Endodermal cell (in vitro differentiated cells): ENCODE measurements at regions not wholly inside any gene's neighbourhood (a gene's known extent, or its start where the extent isn't known, plus 50 kb on each side); places are given as distances from the start of the nearest gene placed in this dataset.

ENCODE experiments used
- DNase-seq: peaks from one replicate; pipeline ENCODE4 v3.0.0-alpha.2; 2017
- H3K27ac ChIP-seq: 2 replicates; pipeline ENCODE4 v1.5.1; 2013; ENCODE audit warnings: mild to moderate bottlenecking, low read depth, low read length, moderate library complexity
- H3K27me3 ChIP-seq: 2 replicates; pipeline ENCODE4 v1.6.1; 2013; ENCODE audit warnings: mild to moderate bottlenecking, low read length, moderate library complexity; ENCODE audit not compliant: insufficient read depth, control insufficient read depth, poor library complexity, severe bottlenecking
- H3K36me3 ChIP-seq: 2 replicates; pipeline ENCODE4 v1.7.0; 2013; ENCODE audit warnings: mild to moderate bottlenecking, low read length, moderate library complexity; ENCODE audit not compliant: control insufficient read depth, insufficient read depth
- H3K4me1 ChIP-seq: one replicate; pipeline ENCODE4 v1.7.0; 2013; ENCODE audit warnings: low read length; ENCODE audit not compliant: control insufficient read depth, insufficient read depth
- H3K4me3 ChIP-seq: 2 replicates; pipeline ENCODE4 v1.5.1; 2013; ENCODE audit warnings: mild to moderate bottlenecking, low read length, moderate library complexity
- H3K9ac ChIP-seq: 2 replicates; pipeline ENCODE4 v1.6.1; 2013; ENCODE audit warnings: mild to moderate bottlenecking, low read length, moderate library complexity; ENCODE audit not compliant: poor library complexity, severe bottlenecking; ENCODE audit errors: extremely low read depth
- H3K9me3 ChIP-seq: 2 replicates; pipeline ENCODE4 v1.6.1; 2013; ENCODE audit warnings: mild to moderate bottlenecking, low read length, moderate library complexity; ENCODE audit not compliant: control insufficient read depth
- H3K27ac Mint-ChIP-seq: 2 replicates; pipeline ENCODE4 v1.8.0; 2020; ENCODE audit warnings: mixed read lengths
- H3K27me3 Mint-ChIP-seq: 2 replicates; pipeline ENCODE4 v1.8.0; 2021; ENCODE audit warnings: mild to moderate bottlenecking, mixed read lengths; ENCODE audit not compliant: insufficient read depth
- H3K36me3 Mint-ChIP-seq: 2 replicates; pipeline ENCODE4 v1.8.0; 2020; ENCODE audit warnings: low read depth, mixed read lengths
- H3K4me1 Mint-ChIP-seq: 2 replicates; pipeline ENCODE4 v1.8.0; 2020; ENCODE audit warnings: mixed read lengths
- H3K4me3 Mint-ChIP-seq: 2 replicates; pipeline ENCODE4 v1.8.0; 2020; ENCODE audit warnings: mild to moderate bottlenecking, moderate library complexity, mixed read lengths
- H3K9me3 Mint-ChIP-seq: 2 replicates; pipeline ENCODE4 v1.8.0; 2020; ENCODE audit warnings: mild to moderate bottlenecking, mixed read lengths
- WGBS, 2 experiments: methylation state at CpG; one replicate each; pipeline versions ENCODE4 v1.1.5 to v1.1.7; 2013; ENCODE audit warnings: missing lambda C conversion rate in 2 of 2, mixed read lengths in 1 of 2; ENCODE audit not compliant: insufficient coverage in 1 of 2, insufficient read length in 1 of 2; 5-methylcytosine and 5-hydroxymethylcytosine counted together
- TF ChIP-seq, protein P1 (sequence below): fragments of 200-600 bp; sonication (generic); conservative IDR thresholded peaks from 2 replicates; pipeline ENCODE4 v1.5.0; 2021; ENCODE audit warnings: antibody characterized with exemption, mild to moderate bottlenecking

DNA sequence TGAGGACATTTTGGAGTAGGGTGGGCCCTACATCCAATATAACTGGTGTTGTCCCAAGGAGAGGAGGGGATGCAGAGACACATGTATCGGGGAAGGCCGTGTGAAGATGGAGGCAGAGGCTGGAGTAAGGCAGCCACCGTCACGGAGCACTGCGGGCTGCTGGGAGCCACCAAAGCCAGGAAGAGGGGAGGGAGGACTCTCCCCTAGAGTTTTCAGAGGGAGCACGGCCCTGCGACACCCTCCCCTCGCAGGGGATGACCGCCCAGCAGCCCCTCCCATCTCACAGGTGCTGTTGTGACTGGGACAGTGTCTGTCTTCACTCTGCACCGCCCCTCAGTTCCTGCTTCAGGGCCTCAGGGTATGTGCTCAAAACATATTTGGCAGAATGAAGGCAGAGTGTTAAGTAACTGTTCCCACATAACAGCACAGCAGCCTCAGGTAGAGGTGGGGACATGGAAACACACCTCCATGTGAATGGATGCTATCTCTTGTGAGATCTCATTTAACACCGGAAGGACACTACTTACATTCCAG lies 82.2 kb downstream of the RBFOX3 start:
- H3K4me3 ChIP-seq = no peak overlapping the region
- no peak overlapping the region for H3K27ac ChIP-seq
- TF ChIP-seq, protein P1, sequence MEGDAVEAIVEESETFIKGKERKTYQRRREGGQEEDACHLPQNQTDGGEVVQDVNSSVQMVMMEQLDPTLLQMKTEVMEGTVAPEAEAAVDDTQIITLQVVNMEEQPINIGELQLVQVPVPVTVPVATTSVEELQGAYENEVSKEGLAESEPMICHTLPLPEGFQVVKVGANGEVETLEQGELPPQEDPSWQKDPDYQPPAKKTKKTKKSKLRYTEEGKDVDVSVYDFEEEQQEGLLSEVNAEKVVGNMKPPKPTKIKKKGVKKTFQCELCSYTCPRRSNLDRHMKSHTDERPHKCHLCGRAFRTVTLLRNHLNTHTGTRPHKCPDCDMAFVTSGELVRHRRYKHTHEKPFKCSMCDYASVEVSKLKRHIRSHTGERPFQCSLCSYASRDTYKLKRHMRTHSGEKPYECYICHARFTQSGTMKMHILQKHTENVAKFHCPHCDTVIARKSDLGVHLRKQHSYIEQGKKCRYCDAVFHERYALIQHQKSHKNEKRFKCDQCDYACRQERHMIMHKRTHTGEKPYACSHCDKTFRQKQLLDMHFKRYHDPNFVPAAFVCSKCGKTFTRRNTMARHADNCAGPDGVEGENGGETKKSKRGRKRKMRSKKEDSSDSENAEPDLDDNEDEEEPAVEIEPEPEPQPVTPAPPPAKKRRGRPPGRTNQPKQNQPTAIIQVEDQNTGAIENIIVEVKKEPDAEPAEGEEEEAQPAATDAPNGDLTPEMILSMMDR = no peak
- peaks cover 2% of the 10 kb centered on the region for H3K27me3 Mint-ChIP-seq
- no peaks in the 10 kb centered on the region for H3K9me3 ChIP-seq
- no peak overlapping the region for H3K9ac ChIP-seq
- no peaks in the 10 kb centered on the region for H3K4me1 Mint-ChIP-seq
- no peak for DNase-seq
- no peaks in the 10 kb centered on the region for H3K36me3 ChIP-seq
- H3K9me3 Mint-ChIP-seq = no peaks in the 10 kb centered on the region
- H3K27me3 ChIP-seq = no peaks in the 10 kb centered on the region
- H3K27ac Mint-ChIP-seq = no peak overlapping the region
- no peak overlapping the region for H3K4me3 Mint-ChIP-seq
- no peaks in the 10 kb centered on the region for H3K4me1 ChIP-seq
- WGBS, 2 experiments = 90% methylated on average over 10 to 11 of the region's 11 CpGs
- H3K36me3 Mint-ChIP-seq = no peaks in the 10 kb centered on the region

DNA sequence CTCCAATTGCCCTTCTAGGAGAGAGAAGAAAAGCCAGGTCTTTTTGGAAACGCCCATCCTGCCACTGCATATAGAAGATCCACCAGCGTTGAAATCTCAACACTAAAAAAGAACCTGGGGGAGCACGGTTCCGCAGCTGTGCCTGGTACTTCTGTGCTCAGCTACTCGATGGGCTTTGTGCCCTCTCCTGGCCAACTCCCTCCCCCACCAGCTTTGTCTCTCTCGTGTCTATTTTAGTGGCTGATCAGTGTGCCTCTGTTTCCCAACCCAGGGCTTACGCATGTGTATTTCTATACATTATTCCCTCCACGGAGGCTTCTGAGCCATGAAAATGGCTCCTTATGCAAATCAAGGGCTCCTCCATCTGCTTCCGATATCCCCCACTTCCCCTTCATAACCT lies 83.5 kb downstream of the RBFOX3 start:
- TF ChIP-seq, protein P1 = no peak
- no peaks in the 10 kb centered on the region for H3K9me3 Mint-ChIP-seq
- H3K27ac Mint-ChIP-seq = no peak overlapping the region
- Histone ChIP-seq H3K4me3 (no peak overlapping the region), H3K27me3 (no peaks in the 10 kb centered on the region), H3K9me3 (no peaks in the 10 kb centered on the region), H3K36me3 (no peaks in the 10 kb centered on the region), H3K27ac (no peak overlapping the region), H3K9ac (no peak overlapping the region), H3K4me1 (no peaks in the 10 kb centered on the region)
- 91 to 93% methylated on average over 8 to 9 of the region's 9 CpGs for WGBS, 2 experiments
- H3K27me3 Mint-ChIP-seq = peaks cover 2% of the 10 kb centered on the region
- no peak for DNase-seq
- H3K36me3 Mint-ChIP-seq = no peaks in the 10 kb centered on the region
- no peak overlapping the region for H3K4me3 Mint-ChIP-seq
- H3K4me1 Mint-ChIP-seq = no peaks in the 10 kb centered on the region

DNA sequence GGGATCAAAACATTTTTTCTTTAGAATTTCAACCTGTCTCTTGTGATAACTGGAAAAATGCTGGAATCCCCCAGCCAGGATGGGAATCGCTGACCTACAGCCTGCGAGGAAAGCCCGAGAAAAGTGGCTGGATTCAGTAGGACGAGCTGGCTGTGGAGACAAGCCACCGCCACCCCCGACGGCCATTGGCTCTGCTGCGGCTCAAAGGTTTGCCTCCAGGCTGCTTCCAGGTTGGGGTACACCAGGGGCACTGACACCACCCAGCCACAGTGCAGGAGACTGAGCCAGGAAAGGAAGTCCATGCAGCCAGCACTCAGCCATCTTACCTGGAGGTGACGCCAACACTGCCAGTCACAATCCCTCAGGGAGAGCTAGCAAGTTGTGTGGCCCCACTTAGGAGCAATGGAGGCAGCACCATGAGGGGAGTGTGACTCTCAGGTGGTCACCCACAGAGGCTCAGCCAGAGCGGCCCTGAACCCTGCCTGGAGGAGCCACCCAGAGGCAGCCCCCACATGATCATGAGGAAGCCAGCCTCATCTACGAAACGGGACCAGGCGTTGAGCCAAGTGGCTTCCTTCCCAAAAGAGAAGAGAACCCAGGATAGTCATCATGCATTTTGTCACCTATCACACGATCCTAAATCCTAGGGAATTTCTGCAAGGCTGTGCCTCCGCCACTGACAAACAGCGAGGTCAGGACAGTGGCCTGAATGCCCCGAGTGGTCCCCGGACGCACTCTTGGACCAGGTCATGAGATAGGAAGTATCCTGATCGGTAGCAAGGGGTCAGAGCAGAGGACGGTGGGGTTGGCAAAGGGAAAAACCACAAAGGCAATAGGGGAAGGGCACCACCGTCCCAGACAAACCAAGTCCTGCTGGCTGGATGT lies 84.8 kb downstream of the RBFOX3 start:
- H3K9me3 Mint-ChIP-seq = no peaks in the 10 kb centered on the region
- H3K9ac ChIP-seq = no peak overlapping the region
- TF ChIP-seq, protein P1 = no peak
- H3K27me3 ChIP-seq = no peaks in the 10 kb centered on the region
- no peak overlapping the region for H3K27ac Mint-ChIP-seq
- peaks cover 2% of the 10 kb centered on the region for H3K27me3 Mint-ChIP-seq
- no peaks in the 10 kb centered on the region for H3K9me3 ChIP-seq
- H3K27ac ChIP-seq = no peak overlapping the region
- H3K36me3 ChIP-seq = no peaks in the 10 kb centered on the region
- H3K4me1 Mint-ChIP-seq = no peaks in the 10 kb centered on the region
- H3K4me1 ChIP-seq = no peaks in the 10 kb centered on the region
- no peak for DNase-seq
- no peak overlapping the region for H3K4me3 ChIP-seq
- no peak overlapping the region for H3K4me3 Mint-ChIP-seq
- WGBS, 2 experiments = 94 to 96% methylated on average over 20 to 22 of the region's 22 CpGs
- H3K36me3 Mint-ChIP-seq = no peaks in the 10 kb centered on the region
